ENCODE measurements at regions not wholly inside any gene's neighbourhood (a gene's known extent, or its start where the extent isn't known, plus 50 kb on each side); places are given as distances from the start of the nearest gene placed in this dataset.

DNA sequence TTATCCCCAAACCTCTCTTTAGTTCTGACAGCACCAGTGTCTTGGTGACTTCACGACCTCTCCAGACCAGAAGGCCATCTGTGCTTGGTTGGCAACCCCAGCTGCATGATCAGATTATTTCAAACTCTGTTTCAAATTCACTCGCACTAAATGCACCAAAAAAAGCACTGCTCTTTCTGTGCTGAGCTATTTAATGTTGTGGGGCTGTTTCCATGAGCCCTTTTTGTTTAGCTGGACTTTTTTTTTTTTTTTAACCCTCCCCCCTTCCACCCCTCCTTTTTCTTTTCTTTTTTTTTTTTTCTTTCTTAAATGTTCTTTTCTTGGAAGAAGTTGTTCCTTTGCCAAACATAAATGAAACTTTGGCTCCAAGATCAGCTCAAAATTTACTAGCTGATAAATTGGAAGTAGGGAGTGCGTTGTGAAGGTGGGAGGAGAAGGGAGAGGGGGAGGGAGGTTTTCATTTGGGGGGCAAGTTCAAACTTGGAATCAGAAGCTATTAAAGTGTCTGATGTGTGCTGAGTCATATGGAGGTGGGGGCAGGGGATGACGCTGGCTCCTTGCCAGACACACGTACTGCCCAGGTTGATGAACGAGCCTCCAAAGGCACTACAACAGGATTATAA is 543.0 kb upstream of the TNP1 start:
- DNase-seq = no peak

DNA sequence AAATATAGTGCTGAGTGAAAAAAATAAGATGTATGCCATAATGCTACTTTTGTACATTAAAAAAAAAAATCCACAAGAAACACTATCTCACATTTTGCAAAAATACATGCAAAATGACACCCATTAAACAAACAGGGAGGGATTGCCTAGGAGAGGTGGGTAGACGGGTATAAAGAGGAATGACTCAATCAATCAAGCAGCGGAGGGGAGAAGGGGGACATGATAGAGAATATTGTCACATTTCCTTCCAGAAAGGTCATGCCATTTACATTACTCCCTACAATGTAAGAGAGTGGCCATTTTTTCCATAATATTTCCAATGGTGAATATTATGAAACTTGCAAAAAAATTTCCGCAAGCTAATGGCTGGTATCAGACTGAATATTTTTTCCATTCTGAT is 542.3 kb upstream of the TNP1 start:
- DNase-seq = no peak

DNA sequence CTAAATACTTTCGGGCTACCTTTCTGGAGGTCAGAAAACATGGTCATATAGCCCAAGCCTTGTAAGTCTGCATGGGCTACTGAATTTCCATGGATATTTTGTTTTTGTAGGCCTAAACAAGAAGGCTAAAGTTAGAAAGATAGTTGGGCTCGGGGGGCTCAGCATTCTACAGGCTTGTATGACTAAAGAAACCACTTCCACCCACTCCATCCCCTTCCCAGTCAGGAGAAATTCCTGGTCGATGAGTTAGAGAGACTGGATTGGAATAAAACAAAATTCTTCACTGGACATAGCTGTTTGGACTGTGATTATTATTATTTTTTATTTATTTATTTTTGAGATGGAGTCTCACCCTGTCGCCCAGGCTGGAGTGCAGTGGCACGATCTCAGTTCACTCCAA is 539.4 kb upstream of the TNP1 start:
- no peak for DNase-seq

DNA sequence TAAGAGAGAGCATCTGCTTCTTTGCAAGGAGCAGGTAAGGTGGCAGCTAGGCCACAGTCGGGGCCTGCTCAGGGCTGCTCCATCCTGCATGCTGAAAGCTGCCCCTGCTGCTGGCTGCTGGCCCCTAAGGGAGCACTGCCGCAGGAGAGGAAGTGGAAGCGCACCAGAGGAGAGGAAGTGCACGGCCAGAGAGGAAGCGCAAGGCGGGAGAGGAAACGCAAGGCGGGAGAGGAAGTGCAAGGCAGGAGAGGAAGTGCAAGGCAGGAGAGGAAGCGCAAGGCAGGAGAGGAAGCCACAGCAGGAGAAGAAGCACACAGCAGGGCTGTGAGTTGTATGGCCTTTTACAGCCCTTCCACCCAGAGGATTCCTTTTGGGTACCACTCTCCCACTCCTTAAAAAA is 539.0 kb upstream of the TNP1 start:
- no peak for DNase-seq

DNA sequence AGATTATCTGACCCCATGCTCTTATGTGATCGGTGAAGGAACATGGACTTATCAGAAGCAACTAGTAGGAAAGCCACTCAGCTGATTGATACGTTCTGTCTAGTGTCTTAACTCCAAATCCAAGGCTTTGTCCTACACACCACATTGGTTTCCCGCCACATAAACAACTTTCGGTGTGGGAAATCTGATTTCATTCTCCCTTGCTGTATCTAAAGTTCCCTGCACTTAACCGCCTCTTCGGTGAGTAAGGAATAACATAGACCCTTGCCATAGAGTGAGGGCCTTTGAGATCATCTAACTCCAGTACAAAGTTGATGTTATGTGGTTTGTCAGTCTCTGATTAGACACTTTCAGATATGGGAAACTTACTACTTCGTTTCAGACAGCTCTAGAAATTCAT is 538.2 kb upstream of the TNP1 start:
- DNase-seq = no peak

DNA sequence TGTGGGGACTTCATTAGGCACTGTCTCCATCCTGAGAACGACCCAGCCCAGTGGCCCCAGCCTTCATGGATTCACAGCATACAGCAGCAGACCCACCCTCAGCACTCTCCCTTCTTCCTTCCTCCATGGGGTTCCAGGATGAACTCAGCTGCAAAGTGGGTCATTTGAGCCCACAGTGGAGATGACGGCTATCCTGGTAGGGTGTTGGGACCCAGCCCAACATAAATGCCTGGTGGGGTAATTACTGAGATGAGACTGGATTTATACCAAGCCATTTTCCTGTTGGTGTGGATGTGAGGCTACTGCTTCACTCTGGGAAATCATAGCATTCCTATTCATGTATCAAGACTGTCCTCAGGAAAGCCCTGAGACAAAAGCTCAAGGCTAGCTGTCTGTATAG is 536.7 kb upstream of the TNP1 start:
- DNase-seq = no peak

DNA sequence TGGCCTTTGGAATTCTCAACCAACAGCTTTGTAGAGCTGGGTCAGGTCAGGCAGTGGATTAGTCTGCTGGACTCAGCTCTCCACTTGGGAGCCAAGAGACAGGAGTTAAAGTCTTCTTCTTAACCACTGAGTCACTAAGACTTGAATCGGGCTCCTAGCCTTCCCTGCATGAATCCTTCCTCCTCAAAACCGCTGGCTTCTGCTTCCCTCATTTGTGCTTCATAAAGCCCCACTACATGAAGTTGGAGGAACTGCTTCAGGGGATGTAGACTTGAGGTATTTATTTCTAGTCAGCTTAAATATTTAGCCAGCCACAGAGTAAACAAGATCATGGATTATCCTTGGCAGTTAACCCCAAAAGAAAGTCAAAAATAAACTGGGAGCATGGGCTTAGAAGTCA is 536.3 kb upstream of the TNP1 start:
- DNase-seq = no peak

DNA sequence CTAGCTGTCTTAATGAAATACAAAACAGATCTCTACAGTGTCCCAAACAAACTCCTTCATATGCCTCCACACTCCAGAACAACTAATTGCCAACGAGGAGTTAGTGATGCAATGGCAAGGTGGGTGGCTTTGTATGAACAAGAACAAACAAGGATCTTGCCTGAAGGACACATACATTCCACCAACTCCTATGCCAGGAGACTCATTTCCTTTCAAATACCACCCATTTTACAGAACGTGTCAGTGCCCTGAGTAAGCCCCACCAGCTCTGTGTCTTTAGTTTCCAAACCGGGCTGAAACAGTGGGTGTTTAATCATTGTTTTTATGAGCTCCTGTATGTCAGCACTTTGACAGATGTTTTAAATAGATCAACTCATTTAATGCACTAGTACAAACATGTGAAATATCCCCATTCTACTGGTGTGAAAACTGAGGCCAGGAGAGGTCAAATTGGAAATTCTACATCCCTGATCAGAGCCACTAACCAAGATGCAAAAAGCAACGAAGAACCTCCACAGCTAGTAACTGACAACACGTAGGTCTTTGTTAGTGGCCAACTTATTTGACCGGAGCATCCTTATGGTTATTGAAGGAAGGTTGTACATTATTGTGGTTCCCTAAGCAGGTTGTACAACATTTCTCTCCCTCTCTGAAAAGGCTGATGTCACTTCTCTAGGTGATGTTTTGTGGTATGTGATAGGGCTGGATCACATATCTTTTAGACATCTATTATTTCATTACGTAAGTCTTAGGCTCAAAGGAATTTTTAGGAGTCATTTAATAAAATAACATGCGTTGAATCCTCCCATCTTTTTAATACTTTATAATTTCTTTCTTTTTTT is 534.9 kb upstream of the TNP1 start:
- DNase-seq = no peak

DNA sequence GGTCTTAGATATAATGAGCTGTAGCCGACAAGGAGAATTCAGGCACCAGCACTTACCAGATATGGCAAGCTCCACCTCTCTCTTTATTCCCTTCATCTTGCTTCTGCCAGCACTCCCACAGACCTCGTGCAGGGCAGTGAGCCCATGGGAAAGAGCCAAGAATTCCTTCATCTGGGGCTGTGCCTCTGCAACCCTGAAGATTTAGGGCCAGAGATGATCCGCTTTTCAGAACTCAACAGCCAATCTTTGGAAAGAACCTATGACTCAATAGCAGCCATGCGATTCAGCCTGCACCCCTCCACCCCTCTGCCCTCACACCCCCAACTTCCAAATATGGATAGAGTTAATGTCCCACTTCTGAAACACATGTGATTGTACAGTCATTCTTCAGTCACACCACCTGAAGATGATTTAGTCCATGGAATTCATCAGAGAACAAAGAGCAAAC is 533.7 kb upstream of the TNP1 start:
- no peak for DNase-seq

DNA sequence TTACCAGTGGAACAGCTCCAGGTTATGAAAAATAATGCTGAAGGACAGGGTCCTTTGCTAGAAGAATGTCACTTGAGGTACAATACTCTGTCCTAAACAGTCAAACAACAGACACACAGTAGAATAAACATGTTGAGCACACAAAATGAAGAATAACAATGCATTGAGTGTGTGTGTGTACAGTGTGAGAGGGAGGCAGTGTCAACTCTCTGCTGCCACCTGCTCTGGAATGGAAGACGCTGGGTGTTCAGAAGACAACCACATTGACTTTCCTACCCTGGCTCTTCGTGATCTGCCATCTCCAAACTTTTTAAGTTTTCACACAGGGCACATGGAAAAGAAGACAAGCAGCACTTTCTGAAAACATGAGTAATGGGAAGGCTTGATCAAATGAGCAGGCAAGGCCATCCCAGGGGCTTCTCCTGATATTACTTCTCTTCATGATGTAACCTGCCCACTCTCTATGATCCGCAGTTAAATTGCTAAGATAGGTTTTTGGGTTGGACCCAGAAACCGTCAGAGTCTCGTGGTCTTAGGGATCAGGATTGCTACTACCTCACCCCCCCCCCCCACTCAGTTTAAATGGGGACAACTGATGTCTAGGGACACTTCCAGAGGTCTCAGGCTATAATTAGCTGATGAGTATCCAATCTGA is 533.2 kb upstream of the TNP1 start:
- DNase-seq = no peak

DNA sequence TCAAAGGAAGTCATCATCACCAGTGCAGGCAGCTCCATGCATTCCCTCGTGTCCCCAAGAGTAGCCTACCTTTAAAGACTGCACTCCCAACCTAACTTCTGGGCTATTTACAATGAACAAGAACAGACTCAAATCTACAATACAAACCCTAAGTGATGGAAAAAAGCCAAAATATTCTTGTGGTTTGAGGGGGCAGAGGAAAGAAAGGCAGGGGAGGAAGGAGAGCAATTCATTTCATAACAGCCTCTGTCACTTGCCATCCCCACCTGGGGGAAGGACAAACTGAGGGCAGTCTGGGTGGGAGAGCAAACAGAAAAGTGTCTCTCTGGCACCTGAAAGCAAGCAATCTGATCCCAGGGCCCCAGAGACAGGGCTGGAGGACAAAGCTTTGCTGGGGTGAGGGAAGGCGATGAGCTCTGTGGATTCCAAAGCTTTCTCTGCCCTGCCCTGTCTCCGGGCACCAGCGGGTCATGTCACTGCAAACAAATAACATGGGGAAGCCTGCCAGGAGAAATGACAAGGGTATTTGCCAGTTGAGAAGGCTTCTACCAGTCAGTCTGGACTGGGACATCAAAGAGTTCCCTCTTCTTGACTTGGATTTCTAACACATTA is 528.0 kb upstream of the TNP1 start:
- DNase-seq = no peak

DNA sequence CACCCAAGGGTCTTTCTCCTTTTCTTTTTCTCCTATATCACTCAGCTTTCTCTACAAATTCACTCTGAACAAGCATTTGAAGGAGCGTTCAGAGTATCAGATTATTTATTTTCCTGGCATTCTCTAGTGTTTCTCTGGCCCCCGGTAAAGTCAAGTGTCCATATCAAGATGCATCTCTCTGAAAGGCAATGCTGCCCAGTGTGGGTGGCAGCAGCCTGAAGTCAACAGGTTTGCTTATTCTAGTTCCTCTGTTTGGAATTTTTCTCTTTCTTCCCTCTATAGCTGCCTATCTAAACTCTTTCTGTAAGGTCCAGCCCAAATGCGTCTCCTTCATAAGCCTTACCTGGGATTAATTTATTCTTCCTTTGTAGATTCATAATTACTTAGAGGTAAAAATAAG is 526.2 kb upstream of the TNP1 start:
- no peak for DNase-seq

DNA sequence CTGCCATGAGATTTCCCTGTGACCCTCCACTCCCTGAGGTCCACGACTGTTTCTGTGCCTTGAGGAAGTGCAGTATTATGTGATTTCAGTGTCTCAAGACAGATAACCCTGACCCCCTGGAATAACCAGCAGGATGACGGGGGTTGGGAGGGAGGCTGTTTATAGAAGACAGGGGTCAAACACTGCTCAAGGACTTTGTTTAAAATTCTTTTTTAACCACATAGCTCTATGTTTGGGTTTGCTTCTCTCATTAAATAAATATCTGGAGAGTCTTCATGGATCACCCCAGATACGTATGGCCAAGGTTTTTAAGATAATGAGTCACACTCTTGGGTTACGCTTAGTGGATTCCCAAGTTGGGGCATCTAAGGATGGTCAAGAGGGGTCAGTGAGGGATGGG is 523.8 kb upstream of the TNP1 start:
- no peak for DNase-seq

DNA sequence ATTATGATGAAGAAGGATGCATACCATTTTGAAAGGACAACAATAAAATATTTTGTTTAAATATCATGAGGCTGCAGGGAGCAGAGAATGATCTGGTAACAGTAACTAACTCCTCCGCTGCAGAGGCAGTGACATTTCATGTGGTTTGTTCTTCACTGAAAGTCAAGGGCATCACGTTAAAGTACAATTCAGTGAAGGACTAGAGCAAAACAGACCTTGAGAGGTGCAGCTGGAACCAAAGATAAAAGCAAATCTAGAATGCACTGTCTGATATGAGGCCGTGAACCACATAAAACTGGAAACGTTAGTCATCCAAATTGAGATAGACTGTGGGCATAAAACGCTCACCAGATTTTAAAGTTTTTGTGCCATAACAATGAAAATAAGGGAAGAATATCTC is 522.9 kb upstream of the TNP1 start:
- no peak for DNase-seq

DNA sequence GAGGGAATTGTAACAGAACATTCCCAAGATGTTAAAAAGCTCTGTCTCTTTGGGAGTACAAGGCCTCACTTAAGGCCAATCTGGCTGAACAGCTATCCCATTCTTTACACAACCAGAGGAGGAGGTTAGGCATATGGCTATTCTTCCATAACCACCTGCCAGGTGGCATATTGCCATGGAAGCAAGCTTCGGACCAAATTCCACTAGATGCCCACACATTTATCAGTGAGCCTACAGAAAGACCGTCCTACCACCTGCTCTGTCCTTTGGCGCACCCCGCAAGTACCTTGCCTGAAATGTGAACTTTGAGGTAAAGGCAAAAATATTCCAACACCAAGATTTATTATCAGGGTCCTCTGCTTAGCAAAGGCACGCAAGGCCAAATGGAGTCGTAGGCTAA is 519.9 kb upstream of the TNP1 start:
- DNase-seq = no peak

DNA sequence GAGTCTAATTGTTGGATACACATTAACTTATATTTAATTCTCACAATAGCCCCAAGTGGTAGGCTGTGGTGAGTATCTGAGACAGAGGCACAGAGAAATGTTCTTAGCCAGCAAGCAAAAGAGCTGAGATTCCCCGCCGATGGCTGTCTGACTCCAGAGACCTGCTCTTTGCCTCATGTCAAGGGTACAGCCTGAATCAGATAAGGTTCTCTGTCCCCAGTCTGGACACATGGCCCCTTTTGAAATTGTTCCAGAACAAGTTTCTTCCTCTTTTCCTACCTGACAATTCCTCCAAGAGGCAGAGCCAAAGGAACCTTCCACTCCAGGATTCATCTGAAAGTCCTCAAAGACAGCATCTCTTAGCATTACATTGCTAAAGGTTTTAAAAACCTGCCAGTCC is 512.9 kb upstream of the TNP1 start:
- DNase-seq = no peak

DNA sequence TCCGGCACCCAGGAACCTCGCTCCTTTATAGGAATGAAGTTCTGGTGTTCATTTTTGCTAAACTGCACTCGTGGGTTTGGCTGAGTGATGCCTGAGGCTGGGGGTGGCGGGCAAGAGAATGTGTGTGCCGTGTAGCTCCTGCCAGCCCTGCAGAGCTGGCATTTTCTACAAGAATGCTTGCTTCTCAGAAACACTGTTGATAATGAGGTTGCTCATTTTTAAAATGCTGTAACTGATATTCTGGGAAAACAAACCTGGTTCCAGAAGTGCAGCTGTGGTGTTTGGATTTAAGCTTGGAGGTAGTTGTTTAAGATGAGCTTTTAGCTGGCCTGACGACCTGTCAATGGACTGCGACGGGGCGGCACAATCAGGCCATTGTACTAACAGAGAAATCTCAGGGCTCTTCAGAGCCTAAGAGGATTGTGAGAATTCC is 511.9 kb upstream of the TNP1 start:
- no peak for DNase-seq

DNA sequence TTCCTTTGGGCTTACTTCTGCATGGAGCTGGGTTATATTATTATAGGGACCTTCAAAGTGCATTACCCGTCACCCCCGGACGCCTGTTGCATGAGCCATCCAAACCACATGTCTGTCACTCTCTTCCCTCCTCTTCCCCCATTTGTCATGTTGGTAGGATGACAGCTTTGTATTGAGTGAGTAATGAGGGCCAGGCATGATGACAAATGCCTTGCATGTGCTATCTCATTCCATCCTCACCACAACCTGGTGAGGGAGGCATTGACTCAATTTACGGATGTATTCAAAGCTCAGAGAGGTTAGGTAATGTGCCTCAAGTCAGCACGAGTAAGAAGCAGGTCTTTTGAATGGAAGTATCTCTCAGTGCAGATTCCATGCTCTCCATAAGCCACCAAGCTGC is 510.5 kb upstream of the TNP1 start:
- DNase-seq = peak; percentile 1 to 25

DNA sequence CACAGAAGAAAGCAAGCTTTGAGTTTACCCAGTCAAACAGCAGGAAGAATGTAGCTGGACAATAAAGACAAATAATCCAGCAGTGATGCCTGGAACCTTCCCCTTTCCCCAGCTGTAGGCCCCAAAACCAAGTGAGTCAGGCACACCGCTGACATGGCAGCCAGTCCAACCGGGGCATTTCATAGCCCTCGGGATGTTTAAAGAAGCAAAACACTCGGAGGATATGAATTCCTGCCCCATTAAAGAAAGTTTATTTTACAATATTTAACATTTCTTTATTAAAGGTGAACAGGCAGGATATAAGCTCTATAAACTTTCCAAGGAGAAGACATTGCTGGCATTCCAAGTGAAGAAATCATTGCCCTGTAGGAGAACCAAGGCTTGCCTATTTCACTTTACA is 507.6 kb upstream of the TNP1 start:
- no peak for DNase-seq

DNA sequence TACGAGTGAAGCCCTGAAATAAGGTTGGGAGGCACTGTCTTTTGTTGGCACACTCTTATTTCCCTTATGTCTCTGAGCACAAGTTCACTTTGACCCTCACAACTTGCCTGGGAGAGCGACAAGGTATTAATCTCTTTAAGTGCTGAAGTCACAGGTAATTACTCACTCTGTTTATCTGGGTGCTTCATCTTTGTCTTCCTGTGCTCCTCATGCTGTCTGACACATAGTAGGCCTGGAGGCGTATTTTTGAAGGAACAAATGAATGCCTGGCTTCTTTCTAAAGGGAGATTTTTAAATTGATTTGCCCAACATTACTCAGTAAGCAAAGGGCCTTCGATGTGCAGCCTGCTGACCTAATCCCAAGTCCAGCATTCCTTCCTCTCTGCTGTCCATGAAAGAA is 507.1 kb upstream of the TNP1 start:
- no peak for DNase-seq

DNA sequence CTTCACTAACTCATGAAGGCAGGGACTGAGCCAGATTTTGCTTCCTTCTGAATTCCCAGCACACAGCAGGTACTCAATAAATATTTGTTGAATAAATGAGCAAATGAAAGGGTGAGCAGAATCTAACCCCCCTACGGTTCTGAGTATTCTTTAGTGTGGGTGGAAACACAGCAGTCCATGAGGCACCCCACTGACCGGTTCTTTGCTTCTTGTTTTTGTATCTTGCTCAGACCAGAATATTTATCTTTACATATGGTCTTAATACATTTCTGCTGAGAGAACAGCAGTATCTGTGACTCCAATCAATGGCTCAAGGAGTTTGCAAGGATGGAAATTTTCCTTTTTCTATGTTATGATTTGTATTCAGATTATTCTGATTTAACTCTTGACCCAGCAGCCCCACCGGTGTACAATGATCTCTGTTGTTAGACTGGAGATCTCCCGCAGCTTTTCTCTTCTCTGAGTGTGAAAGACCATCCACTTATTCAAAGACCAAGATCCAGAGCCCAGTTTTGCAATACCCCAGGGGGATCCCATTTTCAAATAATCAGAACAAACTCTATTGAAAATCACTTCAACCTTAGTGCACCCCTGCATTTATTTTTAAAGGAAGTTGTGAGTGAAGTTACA is 506.5 kb upstream of the TNP1 start:
- no peak for DNase-seq

DNA sequence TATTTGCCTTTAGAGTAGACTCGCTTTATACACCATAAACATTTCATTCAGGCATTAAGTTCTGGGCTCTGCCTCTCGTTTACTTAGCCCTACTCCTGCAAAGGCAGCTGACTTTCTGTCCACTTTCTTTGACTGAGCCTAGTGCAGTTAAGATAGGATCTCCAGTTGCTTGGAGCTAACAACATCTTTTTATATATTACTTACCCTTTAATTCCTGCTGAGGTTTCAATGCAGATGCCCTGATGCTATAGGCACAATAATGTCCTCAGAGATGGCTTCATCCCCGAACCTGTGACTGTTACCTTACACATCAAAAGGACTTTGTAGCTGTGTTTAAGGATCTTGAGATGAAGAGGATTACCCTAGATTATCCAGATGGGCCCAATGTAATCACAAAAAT is 505.8 kb upstream of the TNP1 start:
- no peak for DNase-seq

DNA sequence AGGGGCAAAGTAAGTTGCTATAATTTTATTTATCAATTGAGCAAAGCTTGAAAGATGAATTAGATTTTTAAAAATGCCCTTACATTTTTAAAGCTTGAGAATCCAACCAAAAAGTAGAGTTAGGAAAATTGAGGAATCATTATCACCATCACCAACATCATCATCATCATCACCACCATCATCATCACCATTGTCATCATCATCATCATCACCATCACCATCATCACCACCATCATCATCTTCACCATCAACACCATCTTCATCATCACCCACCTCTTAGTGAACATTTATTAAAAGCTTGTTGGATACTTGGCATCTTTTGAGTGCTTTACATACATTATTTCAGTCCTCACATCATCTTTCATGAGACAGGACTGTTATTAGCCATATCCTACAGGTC is 504.4 kb upstream of the TNP1 start:
- no peak for DNase-seq
